ENCODE measurements at regions not wholly inside any gene's neighbourhood (a gene's known extent, or its start where the extent isn't known, plus 50 kb on each side); places are given as distances from the start of the nearest gene placed in this dataset.
"Not testable (repeated sequence)": the region's sequence is repeated elsewhere in the genome, so short reads cannot be mapped to it uniquely, and the experiment has no call there.

DNA sequence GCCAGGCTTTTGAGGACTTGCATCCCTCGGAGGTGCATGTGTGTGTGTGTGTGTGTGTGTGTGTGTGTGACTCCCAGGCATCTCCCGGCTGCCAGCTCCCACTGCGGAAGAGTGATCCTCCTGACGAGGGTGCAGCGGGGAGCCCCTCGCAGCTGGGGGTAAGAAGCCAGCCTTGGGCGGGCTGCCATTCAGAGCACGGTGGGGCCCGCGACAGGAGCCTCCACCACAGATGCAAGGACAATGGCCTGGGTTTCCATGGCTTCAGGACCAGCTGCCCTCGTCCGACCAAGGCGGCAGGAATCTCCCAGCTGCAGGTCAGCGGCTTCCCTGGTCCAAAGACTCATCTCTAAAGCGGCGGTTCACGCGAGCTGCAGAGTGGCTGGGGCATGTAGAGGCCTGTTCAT, 908.5 kb downstream of the BRD1 start:
- TF ChIP-seq, protein P1, sequence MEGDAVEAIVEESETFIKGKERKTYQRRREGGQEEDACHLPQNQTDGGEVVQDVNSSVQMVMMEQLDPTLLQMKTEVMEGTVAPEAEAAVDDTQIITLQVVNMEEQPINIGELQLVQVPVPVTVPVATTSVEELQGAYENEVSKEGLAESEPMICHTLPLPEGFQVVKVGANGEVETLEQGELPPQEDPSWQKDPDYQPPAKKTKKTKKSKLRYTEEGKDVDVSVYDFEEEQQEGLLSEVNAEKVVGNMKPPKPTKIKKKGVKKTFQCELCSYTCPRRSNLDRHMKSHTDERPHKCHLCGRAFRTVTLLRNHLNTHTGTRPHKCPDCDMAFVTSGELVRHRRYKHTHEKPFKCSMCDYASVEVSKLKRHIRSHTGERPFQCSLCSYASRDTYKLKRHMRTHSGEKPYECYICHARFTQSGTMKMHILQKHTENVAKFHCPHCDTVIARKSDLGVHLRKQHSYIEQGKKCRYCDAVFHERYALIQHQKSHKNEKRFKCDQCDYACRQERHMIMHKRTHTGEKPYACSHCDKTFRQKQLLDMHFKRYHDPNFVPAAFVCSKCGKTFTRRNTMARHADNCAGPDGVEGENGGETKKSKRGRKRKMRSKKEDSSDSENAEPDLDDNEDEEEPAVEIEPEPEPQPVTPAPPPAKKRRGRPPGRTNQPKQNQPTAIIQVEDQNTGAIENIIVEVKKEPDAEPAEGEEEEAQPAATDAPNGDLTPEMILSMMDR (IDR thresholded peaks at IDR 0.05; ENCODE audit: insufficient read depth, low read length, poor library complexity, severe bottlenecking): no peak
- TF ChIP-seq EZH2phosphoT487 (conservative IDR thresholded peaks at IDR 0.05; ENCODE audit: low read length): no peak
- no peaks in the 10 kb centered on the region for H3F3A ChIP-seq (ENCODE audit: insufficient read depth)
- H4K20me1 ChIP-seq (ENCODE audit: low read depth, low read length): no peaks in the 10 kb centered on the region
- H3K9me2 ChIP-seq (replicated peaks; ENCODE audit: insufficient read depth, low read length): no peaks in the 10 kb centered on the region
- H3K36me3 ChIP-seq (ENCODE audit: low read length): no peaks in the 10 kb centered on the region
- H3K4me2 ChIP-seq (ENCODE audit: low read depth, low read length, poor library complexity, severe bottlenecking): no peak overlapping the region
- H3K79me2 ChIP-seq (ENCODE audit: insufficient read depth, low read length): no peaks in the 10 kb centered on the region
- H3K27me3 ChIP-seq (ENCODE audit: low read length): no peaks in the 10 kb centered on the region
- H3K9ac ChIP-seq (ENCODE audit: low read length): no peak overlapping the region
- no peaks in the 10 kb centered on the region for H3K9me3 ChIP-seq (ENCODE audit: insufficient read depth, low read length)
- no peak overlapping the region for H3K27ac ChIP-seq (ENCODE audit: low read depth, low read length)
- H3K4me3 ChIP-seq (ENCODE audit: insufficient read depth, low read length, poor library complexity, severe bottlenecking): no peak overlapping the region
- no peak overlapping the region for H2AFZ ChIP-seq (ENCODE audit: low read depth, low read length, severe bottlenecking)

DNA sequence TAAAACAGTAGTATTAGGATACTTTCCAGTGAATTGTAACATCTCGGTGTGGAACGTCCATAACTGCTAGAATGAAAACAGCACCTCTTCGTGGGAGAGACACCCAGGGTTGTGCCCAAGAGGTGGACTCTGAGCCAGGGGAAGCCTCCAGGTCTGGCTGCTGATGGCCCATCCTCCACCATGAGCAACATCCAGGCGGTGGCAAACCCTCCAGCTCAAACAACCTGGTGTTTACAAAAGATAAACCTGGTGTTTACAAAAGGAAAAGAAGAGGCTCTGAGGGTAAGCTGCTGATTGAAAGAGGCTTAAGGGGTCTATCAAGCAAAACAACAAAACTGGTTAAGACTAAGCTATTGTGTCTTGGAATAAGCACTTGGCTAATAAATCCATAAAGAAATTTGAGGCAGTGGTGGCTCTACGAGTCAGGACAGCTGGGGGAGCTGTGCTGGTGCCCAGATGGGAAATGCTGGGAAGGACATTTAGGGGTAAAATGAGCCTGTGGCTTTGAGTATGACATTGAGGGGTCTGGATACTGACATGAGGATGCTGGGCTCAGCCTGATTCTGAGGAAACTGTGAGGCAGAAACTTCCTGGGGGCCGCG, 909.0 kb downstream of the BRD1 start:
- Histone ChIP-seq H3K9me2 (replicated peaks; ENCODE audit: insufficient read depth, low read length) (no peaks in the 10 kb centered on the region), H3F3A (ENCODE audit: insufficient read depth) (no peaks in the 10 kb centered on the region), H3K79me2 (ENCODE audit: insufficient read depth, low read length) (no peaks in the 10 kb centered on the region), H3K4me3 (ENCODE audit: insufficient read depth, low read length, poor library complexity, severe bottlenecking) (no peak overlapping the region), H3K27me3 (ENCODE audit: low read length) (no peaks in the 10 kb centered on the region), H4K20me1 (ENCODE audit: low read depth, low read length) (no peaks in the 10 kb centered on the region), H3K9ac (ENCODE audit: low read length) (no peak overlapping the region), H2AFZ (ENCODE audit: low read depth, low read length, severe bottlenecking) (no peak overlapping the region), H3K27ac (ENCODE audit: low read depth, low read length) (no peak overlapping the region), H3K9me3 (ENCODE audit: insufficient read depth, low read length) (no peaks in the 10 kb centered on the region), H3K4me2 (ENCODE audit: low read depth, low read length, poor library complexity, severe bottlenecking) (no peak overlapping the region), H3K36me3 (ENCODE audit: low read length) (no peaks in the 10 kb centered on the region)
- TF ChIP-seq EZH2phosphoT487 (conservative IDR thresholded peaks at IDR 0.05; ENCODE audit: low read length): no peak
- TF ChIP-seq, protein P1 (IDR thresholded peaks at IDR 0.05; ENCODE audit: insufficient read depth, low read length, poor library complexity, severe bottlenecking): no peak

DNA sequence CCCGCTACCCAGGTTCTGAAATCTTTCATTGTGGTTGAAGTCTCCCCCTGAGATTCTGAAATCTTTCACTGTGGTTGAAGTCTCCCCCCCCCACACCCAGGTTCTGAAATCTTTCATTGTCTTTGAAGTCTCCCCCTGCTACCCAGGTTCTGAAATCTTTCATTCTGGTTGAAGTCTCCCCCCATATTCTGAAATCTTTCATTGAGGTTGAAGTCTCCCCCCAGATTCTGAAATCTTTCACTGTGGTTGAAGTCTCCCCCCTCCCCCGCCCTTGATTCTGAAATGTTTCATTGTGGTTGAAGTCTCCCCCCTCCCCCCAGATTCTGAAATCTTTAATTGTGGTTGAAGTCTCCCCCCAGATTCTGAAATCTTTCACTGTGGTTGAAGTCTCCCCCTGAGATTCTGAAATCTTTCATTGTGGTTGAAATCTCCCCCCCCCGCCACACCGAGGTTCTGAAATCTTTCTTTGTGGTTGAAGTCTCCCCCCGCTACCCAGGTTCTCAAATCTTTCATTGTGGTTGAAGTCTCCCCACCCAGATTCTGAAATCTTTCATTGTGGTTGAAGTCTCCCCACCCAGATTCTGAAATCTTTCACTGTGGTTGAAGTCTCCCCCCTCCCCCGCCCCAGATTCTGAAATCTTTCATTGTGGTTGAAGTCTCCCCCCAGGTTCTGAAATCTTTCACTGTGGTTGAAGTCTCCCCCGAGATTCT, 915.2 kb downstream of the BRD1 start:
- not testable (repeated sequence) for H3F3A ChIP-seq (ENCODE audit: insufficient read depth); H3K27ac ChIP-seq (ENCODE audit: low read depth, low read length); H3K9me2 ChIP-seq (replicated peaks; ENCODE audit: insufficient read depth, low read length); H3K4me2 ChIP-seq (ENCODE audit: low read depth, low read length, poor library complexity, severe bottlenecking); H3K9me3 ChIP-seq (ENCODE audit: insufficient read depth, low read length); H3K79me2 ChIP-seq (ENCODE audit: insufficient read depth, low read length); H2AFZ ChIP-seq (ENCODE audit: low read depth, low read length, severe bottlenecking); H3K4me3 ChIP-seq (ENCODE audit: insufficient read depth, low read length, poor library complexity, severe bottlenecking); H4K20me1 ChIP-seq (ENCODE audit: low read depth, low read length); H3K9ac ChIP-seq (ENCODE audit: low read length); H3K36me3 ChIP-seq (ENCODE audit: low read length); H3K27me3 ChIP-seq (ENCODE audit: low read length)

DNA sequence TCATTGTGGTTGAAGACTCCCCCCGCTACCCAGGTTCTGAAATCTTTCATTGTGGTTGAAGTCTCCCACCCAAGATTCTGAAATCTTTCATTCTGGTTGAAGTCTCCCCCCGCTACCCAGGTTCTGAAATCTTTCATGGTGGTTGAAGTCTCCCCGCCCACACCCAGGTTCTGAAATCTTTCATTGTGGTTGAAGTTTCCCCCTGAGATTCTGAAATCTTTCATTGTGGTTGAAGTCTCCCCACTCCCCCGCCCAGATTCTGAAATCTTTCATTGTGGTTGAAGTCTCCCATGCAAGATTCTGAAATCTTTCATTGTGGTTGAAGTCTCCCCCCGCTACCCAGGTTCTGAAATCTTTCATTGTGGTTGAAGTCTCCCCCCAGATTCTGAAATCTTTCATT, 916.0 kb downstream of the BRD1 start:
- H3K9ac ChIP-seq (ENCODE audit: low read length); H3K79me2 ChIP-seq (ENCODE audit: insufficient read depth, low read length); H3F3A ChIP-seq (ENCODE audit: insufficient read depth); H3K9me2 ChIP-seq (replicated peaks; ENCODE audit: insufficient read depth, low read length); H3K9me3 ChIP-seq (ENCODE audit: insufficient read depth, low read length); H2AFZ ChIP-seq (ENCODE audit: low read depth, low read length, severe bottlenecking); H3K4me3 ChIP-seq (ENCODE audit: insufficient read depth, low read length, poor library complexity, severe bottlenecking); H3K27ac ChIP-seq (ENCODE audit: low read depth, low read length); H3K27me3 ChIP-seq (ENCODE audit: low read length); H3K4me2 ChIP-seq (ENCODE audit: low read depth, low read length, poor library complexity, severe bottlenecking); H3K36me3 ChIP-seq (ENCODE audit: low read length); H4K20me1 ChIP-seq (ENCODE audit: low read depth, low read length): not testable (repeated sequence)

DNA sequence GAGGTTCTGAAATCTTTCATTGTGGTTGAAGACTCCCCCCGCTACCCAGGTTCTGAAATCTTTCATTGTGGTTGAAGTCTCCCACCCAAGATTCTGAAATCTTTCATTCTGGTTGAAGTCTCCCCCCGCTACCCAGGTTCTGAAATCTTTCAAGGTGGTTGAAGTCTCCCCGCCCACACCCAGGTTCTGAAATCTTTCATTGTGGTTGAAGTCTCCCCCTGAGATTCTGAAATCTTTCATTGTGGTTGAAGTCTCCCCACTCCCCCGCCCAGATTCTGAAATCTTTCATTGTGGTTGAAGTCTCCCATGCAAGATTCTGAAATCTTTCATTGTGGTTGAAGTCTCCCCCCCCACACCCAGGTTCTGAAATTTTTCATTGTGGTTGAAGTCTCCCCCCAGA, 916.6 kb downstream of the BRD1 start:
- H3K9me3 ChIP-seq (ENCODE audit: insufficient read depth, low read length); H3K36me3 ChIP-seq (ENCODE audit: low read length); H3K4me3 ChIP-seq (ENCODE audit: insufficient read depth, low read length, poor library complexity, severe bottlenecking); H3K27me3 ChIP-seq (ENCODE audit: low read length); H3K79me2 ChIP-seq (ENCODE audit: insufficient read depth, low read length); H3K9ac ChIP-seq (ENCODE audit: low read length); H3K9me2 ChIP-seq (replicated peaks; ENCODE audit: insufficient read depth, low read length); H3K4me2 ChIP-seq (ENCODE audit: low read depth, low read length, poor library complexity, severe bottlenecking); H4K20me1 ChIP-seq (ENCODE audit: low read depth, low read length); H3K27ac ChIP-seq (ENCODE audit: low read depth, low read length); H3F3A ChIP-seq (ENCODE audit: insufficient read depth); H2AFZ ChIP-seq (ENCODE audit: low read depth, low read length, severe bottlenecking): not testable (repeated sequence)
